ENCODE measurements at regions not wholly inside any gene's neighbourhood (a gene's known extent, or its start where the extent isn't known, plus 50 kb on each side); places are given as distances from the start of the nearest gene placed in this dataset.

- Histone ChIP-seq H3K4me3 (ENCODE audit: low read length) (no peak overlapping the region), H3K9ac (ENCODE audit: low read length) (no peak overlapping the region), H3K9me3 (ENCODE audit: low read length) (peaks cover 44% of the 10 kb centered on the region), H3K4me2 (ENCODE audit: low read depth, low read length, poor library complexity, severe bottlenecking) (no peak overlapping the region), H3K4me1 (ENCODE audit: low read length) (no peaks in the 10 kb centered on the region), H4K20me1 (ENCODE audit: insufficient read depth, low read depth, low read length) (no peaks in the 10 kb centered on the region), H3K27ac (ENCODE audit: low read length) (no peak overlapping the region), H2AFZ (ENCODE audit: low read length) (no peak overlapping the region), H3K9me2 (replicated peaks; ENCODE audit: insufficient read depth, low read length) (no peaks in the 10 kb centered on the region), H3K36me3 (ENCODE audit: insufficient read depth, low read length) (no peaks in the 10 kb centered on the region), H3K79me2 (ENCODE audit: low read length) (no peaks in the 10 kb centered on the region), H3K27me3 (ENCODE audit: low read length) (no peaks in the 10 kb centered on the region)
- no peak for DNase-seq
Observed at GRCh38 chr5:29309359-29309758, 1884.1 kb upstream of the CDH6 start.

- H3K79me2 ChIP-seq (ENCODE audit: low read length), result no peaks in the 10 kb centered on the region
- no peak overlapping the region for H2AFZ ChIP-seq (ENCODE audit: low read length)
- H3K4me1 ChIP-seq (ENCODE audit: low read length), result no peaks in the 10 kb centered on the region
- no peak overlapping the region for H3K27ac ChIP-seq (ENCODE audit: low read length)
- no peak overlapping the region for H3K4me2 ChIP-seq (ENCODE audit: low read depth, low read length, poor library complexity, severe bottlenecking)
- H3K9me3 ChIP-seq (ENCODE audit: low read length), result peaks cover 40% of the 10 kb centered on the region
- no peak overlapping the region for H3K4me3 ChIP-seq (ENCODE audit: low read length)
- H3K9me2 ChIP-seq (replicated peaks; ENCODE audit: insufficient read depth, low read length), result no peaks in the 10 kb centered on the region
- no peaks in the 10 kb centered on the region for H4K20me1 ChIP-seq (ENCODE audit: insufficient read depth, low read depth, low read length)
- DNase-seq, result no peak
- H3K9ac ChIP-seq (ENCODE audit: low read length), result no peak overlapping the region
- H3K27me3 ChIP-seq (ENCODE audit: low read length), result no peaks in the 10 kb centered on the region
- H3K36me3 ChIP-seq (ENCODE audit: insufficient read depth, low read length), result no peaks in the 10 kb centered on the region
Observed at GRCh38 chr5:29307478-29307877, 1886.0 kb upstream of the CDH6 start.

- no peaks in the 10 kb centered on the region for H3K36me3 ChIP-seq (ENCODE audit: insufficient read depth, low read length)
- no peak overlapping the region for H3K4me3 ChIP-seq (ENCODE audit: low read length)
- H3K79me2 ChIP-seq (ENCODE audit: low read length), result no peaks in the 10 kb centered on the region
- peaks cover 32% of the 10 kb centered on the region; the same call in 1 of the 2 replicates for H3K9me3 ChIP-seq (ENCODE audit: low read length)
- no peak overlapping the region for H3K27ac ChIP-seq (ENCODE audit: low read length)
- DNase-seq, result no peak
- no peaks in the 10 kb centered on the region for H4K20me1 ChIP-seq (ENCODE audit: insufficient read depth, low read depth, low read length)
- no peak overlapping the region for H2AFZ ChIP-seq (ENCODE audit: low read length)
- H3K4me2 ChIP-seq (ENCODE audit: low read depth, low read length, poor library complexity, severe bottlenecking), result no peak overlapping the region
- no peaks in the 10 kb centered on the region for H3K27me3 ChIP-seq (ENCODE audit: low read length)
- H3K9me2 ChIP-seq (replicated peaks; ENCODE audit: insufficient read depth, low read length), result no peaks in the 10 kb centered on the region
- H3K4me1 ChIP-seq (ENCODE audit: low read length), result no peaks in the 10 kb centered on the region
- no peak overlapping the region for H3K9ac ChIP-seq (ENCODE audit: low read length)
Observed at GRCh38 chr5:29304545-29304944, 1888.9 kb upstream of the CDH6 start.

- Histone ChIP-seq H3K4me3 (ENCODE audit: low read length) (no peak overlapping the region), H3K4me2 (ENCODE audit: low read depth, low read length, poor library complexity, severe bottlenecking) (no peak overlapping the region), H3K9ac (ENCODE audit: low read length) (no peak overlapping the region), H3K4me1 (ENCODE audit: low read length) (no peaks in the 10 kb centered on the region), H3K27me3 (ENCODE audit: low read length) (no peaks in the 10 kb centered on the region), H4K20me1 (ENCODE audit: insufficient read depth, low read depth, low read length) (no peaks in the 10 kb centered on the region), H3K9me3 (ENCODE audit: low read length) (peaks cover 9% of the 10 kb centered on the region; the same call in 1 of the 2 replicates), H3K36me3 (ENCODE audit: insufficient read depth, low read length) (no peaks in the 10 kb centered on the region), H3K79me2 (ENCODE audit: low read length) (no peaks in the 10 kb centered on the region), H2AFZ (ENCODE audit: low read length) (no peak overlapping the region), H3K9me2 (replicated peaks; ENCODE audit: insufficient read depth, low read length) (no peaks in the 10 kb centered on the region), H3K27ac (ENCODE audit: low read length) (no peak overlapping the region)
- DNase-seq, result no peak
Observed at GRCh38 chr5:29296548-29296947, 1896.9 kb upstream of the CDH6 start.

GRCh38 chr5:29277642-29278041, 1915.8 kb upstream of the CDH6 start:
- Histone ChIP-seq H3K27ac (ENCODE audit: low read length) (no peak overlapping the region), H3K9me2 (replicated peaks; ENCODE audit: insufficient read depth, low read length) (no peaks in the 10 kb centered on the region), H4K20me1 (ENCODE audit: insufficient read depth, low read depth, low read length) (no peaks in the 10 kb centered on the region), H3K4me3 (ENCODE audit: low read length) (no peak overlapping the region), H3K4me2 (ENCODE audit: low read depth, low read length, poor library complexity, severe bottlenecking) (no peak overlapping the region), H3K4me1 (ENCODE audit: low read length) (no peaks in the 10 kb centered on the region), H3K36me3 (ENCODE audit: insufficient read depth, low read length) (no peaks in the 10 kb centered on the region), H3K79me2 (ENCODE audit: low read length) (no peaks in the 10 kb centered on the region), H3K27me3 (ENCODE audit: low read length) (no peaks in the 10 kb centered on the region), H3K9ac (ENCODE audit: low read length) (no peak overlapping the region), H3K9me3 (ENCODE audit: low read length) (peaks cover 12% of the 10 kb centered on the region), H2AFZ (ENCODE audit: low read length) (no peak overlapping the region)
- DNase-seq, result no peak

GRCh38 chr5:29276371-29276770, 1917.1 kb upstream of the CDH6 start:
- Histone ChIP-seq H3K9me2 (replicated peaks; ENCODE audit: insufficient read depth, low read length) (no peaks in the 10 kb centered on the region), H3K36me3 (ENCODE audit: insufficient read depth, low read length) (no peaks in the 10 kb centered on the region), H3K9ac (ENCODE audit: low read length) (no peak overlapping the region)

GRCh38 chr5:29263915-29264351, 1929.6 kb upstream of the CDH6 start:
- no peaks in the 10 kb centered on the region for H3K9me2 ChIP-seq (replicated peaks; ENCODE audit: insufficient read depth, low read length)
- no peak overlapping the region for H3K4me3 ChIP-seq (ENCODE audit: low read length)
- no peaks in the 10 kb centered on the region for H3K27me3 ChIP-seq (ENCODE audit: low read length)
- no peaks in the 10 kb centered on the region for H3K36me3 ChIP-seq (ENCODE audit: insufficient read depth, low read length)
- H3K9ac ChIP-seq (ENCODE audit: low read length), result no peak overlapping the region
- no peaks in the 10 kb centered on the region for H3K79me2 ChIP-seq (ENCODE audit: low read length)
- H4K20me1 ChIP-seq (ENCODE audit: insufficient read depth, low read depth, low read length), result no peaks in the 10 kb centered on the region
- no peak overlapping the region for H3K4me2 ChIP-seq (ENCODE audit: low read depth, low read length, poor library complexity, severe bottlenecking)
- peaks cover 17% of the 10 kb centered on the region for H3K9me3 ChIP-seq (ENCODE audit: low read length)
- no peak overlapping the region for H3K27ac ChIP-seq (ENCODE audit: low read length)
- no peaks in the 10 kb centered on the region for H3K4me1 ChIP-seq (ENCODE audit: low read length)
- H2AFZ ChIP-seq (ENCODE audit: low read length), result no peak overlapping the region
- no peak for DNase-seq

More at GRCh38 chr5:29276371-29276770, 1917.1 kb upstream of the CDH6 start:
- no peak overlapping the region for H2AFZ ChIP-seq (ENCODE audit: low read length)
- no peak overlapping the region for H3K4me2 ChIP-seq (ENCODE audit: low read depth, low read length, poor library complexity, severe bottlenecking)
- H3K4me1 ChIP-seq (ENCODE audit: low read length), result no peaks in the 10 kb centered on the region
- H3K4me3 ChIP-seq (ENCODE audit: low read length), result no peak overlapping the region
- peaks cover 5% of the 10 kb centered on the region for H3K9me3 ChIP-seq (ENCODE audit: low read length)
- no peaks in the 10 kb centered on the region for H3K27me3 ChIP-seq (ENCODE audit: low read length)
- H3K79me2 ChIP-seq (ENCODE audit: low read length), result no peaks in the 10 kb centered on the region
- DNase-seq, result no peak
- no peak overlapping the region for H3K27ac ChIP-seq (ENCODE audit: low read length)
- no peaks in the 10 kb centered on the region for H4K20me1 ChIP-seq (ENCODE audit: insufficient read depth, low read depth, low read length)

- no peaks in the 10 kb centered on the region for H3K36me3 ChIP-seq (ENCODE audit: insufficient read depth, low read length)
- H3K4me2 ChIP-seq (ENCODE audit: low read depth, low read length, poor library complexity, severe bottlenecking), result no peak overlapping the region
- no peak overlapping the region for H3K27ac ChIP-seq (ENCODE audit: low read length)
- no peaks in the 10 kb centered on the region for H3K79me2 ChIP-seq (ENCODE audit: low read length)
- H3K9ac ChIP-seq (ENCODE audit: low read length), result no peak overlapping the region
- no peaks in the 10 kb centered on the region for H4K20me1 ChIP-seq (ENCODE audit: insufficient read depth, low read depth, low read length)
- H3K4me3 ChIP-seq (ENCODE audit: low read length), result no peak overlapping the region
- no peak overlapping the region for H2AFZ ChIP-seq (ENCODE audit: low read length)
- H3K9me2 ChIP-seq (replicated peaks; ENCODE audit: insufficient read depth, low read length), result no peaks in the 10 kb centered on the region
- no peaks in the 10 kb centered on the region for H3K4me1 ChIP-seq (ENCODE audit: low read length)
- H3K27me3 ChIP-seq (ENCODE audit: low read length), result no peaks in the 10 kb centered on the region
- peaks cover 17% of the 10 kb centered on the region for H3K9me3 ChIP-seq (ENCODE audit: low read length)
- no peak for DNase-seq
Observed at GRCh38 chr5:29262339-29263123, 1931.0 kb upstream of the CDH6 start.

All from Karpas-422 (cell line).